Karpas-422 (cell line): ENCODE measurements at regions not wholly inside any gene's neighbourhood (a gene's known extent, or its start where the extent isn't known, plus 50 kb on each side); places are given as distances from the start of the nearest gene placed in this dataset.

Experiments used
- DNase-seq: peaks from one replicate; pipeline ENCODE4 v3.0.0-alpha.2; 2015
- H2AFZ ChIP-seq: fragments of 200-600 bp; sonication (generic); 2 replicates; pipeline ENCODE4 v1.6.1; 2014; ENCODE audit warnings: antibody characterized with exemption, low read length, mixed read lengths
- H3K27ac ChIP-seq: fragments of 200-600 bp; sonication (generic); 2 replicates; pipeline ENCODE4 v1.5.1; 2014; ENCODE audit warnings: mild to moderate bottlenecking, low read length, moderate library complexity
- H3K27me3 ChIP-seq: fragments of 200-600 bp; sonication (generic); 2 replicates; pipeline ENCODE4 v1.6.1; 2014; ENCODE audit warnings: low read length, mixed read lengths
- H3K36me3 ChIP-seq: fragments of 200-600 bp; sonication (generic); 2 replicates; pipeline ENCODE4 v1.6.1; 2014; ENCODE audit warnings: low read length, mixed read lengths; ENCODE audit not compliant: insufficient read depth
- H3K4me1 ChIP-seq: fragments of 200-600 bp; sonication (generic); 2 replicates; pipeline ENCODE4 v1.6.1; 2014; ENCODE audit warnings: mild to moderate bottlenecking, low read length, mixed read lengths
- H3K4me2 ChIP-seq: fragments of 200-600 bp; sonication (generic); 2 replicates; pipeline ENCODE4 v1.6.1; 2014; ENCODE audit warnings: low read length, low read depth, mild to moderate bottlenecking; ENCODE audit not compliant: poor library complexity, severe bottlenecking
- H3K4me3 ChIP-seq: fragments of 200-600 bp; sonication (generic); 2 replicates; pipeline ENCODE4 v1.5.1; 2014; ENCODE audit warnings: mild to moderate bottlenecking, antibody characterized with exemption, low read length, mixed read lengths
- H3K79me2 ChIP-seq: fragments of 200-600 bp; sonication (generic); 2 replicates; pipeline ENCODE4 v1.6.1; 2014; ENCODE audit warnings: mild to moderate bottlenecking, low read length, mixed read lengths
- H3K9ac ChIP-seq: fragments of 200-600 bp; sonication (generic); 2 replicates; pipeline ENCODE4 v1.6.0; 2014; ENCODE audit warnings: low read length
- H3K9me2 ChIP-seq: fragments of 200-600 bp; sonication (generic), shearing (Covaris generic); replicated peaks from 2 replicates; pipeline ENCODE4 v1.6.0; 2014; ENCODE audit warnings: mild to moderate bottlenecking, low read length, moderate library complexity; ENCODE audit not compliant: insufficient read depth
- H3K9me3 ChIP-seq: fragments of 300-700, 200-600 bp; sonication (generic); 2 replicates; pipeline ENCODE4 v1.6.1; 2014; ENCODE audit warnings: low read length, mixed read lengths
- H4K20me1 ChIP-seq: fragments of 200-600 bp; sonication (generic); 2 replicates; pipeline ENCODE4 v1.6.1; 2014; ENCODE audit warnings: mild to moderate bottlenecking, antibody characterized with exemption, low read length, low read depth; ENCODE audit not compliant: insufficient read depth

DNA sequence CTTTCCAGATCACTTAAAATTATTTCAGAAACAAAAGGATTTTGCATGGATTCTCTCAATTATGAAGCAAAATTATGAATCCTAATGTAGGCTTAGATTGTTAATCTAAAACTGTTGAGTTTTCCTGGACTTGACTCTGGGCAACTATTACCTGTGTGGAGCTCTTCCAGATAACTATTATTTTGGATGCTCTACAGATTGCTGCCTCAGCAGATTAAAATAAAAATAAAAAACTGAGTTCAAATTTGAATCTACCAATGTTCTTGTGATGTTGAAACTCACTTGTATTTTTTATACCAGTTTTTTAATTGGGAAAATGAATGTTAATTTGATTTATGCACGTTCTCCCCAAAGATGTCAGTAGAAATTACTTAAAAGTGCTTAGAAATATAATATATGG lies 120.5 kb upstream of the NAV3 start:
- H2AFZ ChIP-seq: no peak overlapping the region
- no peak overlapping the region for H3K4me3 ChIP-seq
- H4K20me1 ChIP-seq: no peaks in the 10 kb centered on the region
- no peak overlapping the region for H3K4me2 ChIP-seq
- H3K36me3 ChIP-seq: no peaks in the 10 kb centered on the region
- H3K4me1 ChIP-seq: no peaks in the 10 kb centered on the region
- no peak for DNase-seq
- no peaks in the 10 kb centered on the region for H3K9me3 ChIP-seq
- H3K27me3 ChIP-seq: no peaks in the 10 kb centered on the region
- no peak overlapping the region for H3K9ac ChIP-seq
- no peaks in the 10 kb centered on the region for H3K9me2 ChIP-seq
- H3K27ac ChIP-seq: no peak overlapping the region
- H3K79me2 ChIP-seq: no peaks in the 10 kb centered on the region

DNA sequence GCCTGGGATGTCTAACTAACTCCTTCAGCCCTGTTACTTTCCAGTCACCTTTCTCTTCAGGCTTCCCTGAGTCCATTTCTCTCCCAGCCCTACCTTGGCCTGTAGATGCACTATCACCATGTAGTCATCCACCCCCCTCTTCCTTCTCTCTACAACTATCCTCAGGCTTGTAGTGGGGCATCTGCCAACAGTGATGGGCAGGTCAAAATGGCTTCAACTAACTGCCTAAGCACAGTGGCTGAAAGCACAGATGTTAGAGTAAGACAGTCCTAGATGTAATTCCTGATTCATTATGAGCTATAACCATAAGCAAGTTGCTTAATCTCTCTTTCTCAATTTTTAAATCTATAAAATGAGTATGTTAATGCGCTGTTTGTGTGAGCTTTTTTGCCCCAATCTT lies 133.6 kb upstream of the NAV3 start:
- Histone ChIP-seq H3K4me2 (no peak overlapping the region), H3K9me2 (no peaks in the 10 kb centered on the region), H4K20me1 (no peaks in the 10 kb centered on the region), H2AFZ (no peak overlapping the region), H3K9ac (no peak overlapping the region), H3K79me2 (no peaks in the 10 kb centered on the region), H3K27me3 (no peaks in the 10 kb centered on the region), H3K9me3 (no peaks in the 10 kb centered on the region), H3K36me3 (no peaks in the 10 kb centered on the region), H3K27ac (no peak overlapping the region), H3K4me3 (no peak overlapping the region), H3K4me1 (no peaks in the 10 kb centered on the region)
- no peak for DNase-seq

DNA sequence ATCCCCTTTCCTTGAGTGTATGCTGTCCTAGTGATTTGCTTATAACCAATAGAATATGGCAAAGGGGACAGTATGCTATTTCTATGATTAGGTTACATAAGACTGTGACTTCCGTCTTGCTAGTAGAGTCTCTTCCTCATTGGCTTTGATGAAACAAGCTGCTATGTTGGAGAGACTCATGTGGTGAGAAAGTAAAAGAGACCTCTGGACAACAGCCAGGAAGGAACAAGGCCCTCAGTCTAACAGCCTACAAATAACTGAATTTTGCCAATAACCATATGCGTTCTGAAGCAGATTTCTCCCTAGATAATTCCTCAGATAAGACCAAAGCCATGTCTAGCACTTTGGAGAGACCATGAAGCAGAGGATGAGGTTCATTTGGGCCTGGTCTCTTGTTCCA lies 134.5 kb upstream of the NAV3 start:
- Histone ChIP-seq H3K4me1 (no peaks in the 10 kb centered on the region), H3K9me3 (no peaks in the 10 kb centered on the region)

DNA sequence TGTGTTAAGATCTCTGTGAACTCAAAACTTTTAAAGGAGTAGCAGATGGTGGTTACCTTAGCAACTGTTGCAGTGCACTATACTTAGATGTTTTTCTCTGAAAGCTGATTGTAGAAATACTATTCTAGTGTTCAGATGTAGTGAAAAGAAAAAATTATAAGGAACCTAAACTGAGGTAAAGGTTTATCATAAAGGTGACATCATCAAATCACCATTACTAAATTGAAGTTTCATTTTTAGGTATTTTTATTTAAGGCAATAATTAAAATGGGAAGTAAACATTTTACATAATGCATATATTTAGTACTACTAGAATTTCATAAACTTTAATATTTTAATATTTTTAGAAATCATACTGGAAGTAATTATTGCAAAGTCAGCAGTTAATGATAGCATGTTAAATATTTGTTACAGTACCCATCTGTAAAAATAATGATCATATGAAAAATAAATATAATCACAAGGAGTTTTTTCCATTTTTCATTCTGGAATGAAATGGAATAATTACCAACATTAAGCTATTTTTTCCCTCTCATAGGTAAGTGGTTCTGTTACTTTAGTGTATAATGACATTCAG lies 141.1 kb upstream of the NAV3 start:
- Histone ChIP-seq H3K79me2 (no peaks in the 10 kb centered on the region), H3K4me1 (no peaks in the 10 kb centered on the region), H3K36me3 (no peaks in the 10 kb centered on the region), H2AFZ (no peak overlapping the region), H3K9me3 (no peaks in the 10 kb centered on the region), H3K27me3 (no peaks in the 10 kb centered on the region), H3K9me2 (no peaks in the 10 kb centered on the region), H3K27ac (no peak overlapping the region), H4K20me1 (no peaks in the 10 kb centered on the region), H3K9ac (no peak overlapping the region), H3K4me3 (no peak overlapping the region), H3K4me2 (no peak overlapping the region)
- DNase-seq: no peak

More for the DNA sequence above, 134.5 kb upstream of the NAV3 start:
- H3K9me2 ChIP-seq: no peaks in the 10 kb centered on the region
- H3K79me2 ChIP-seq: no peaks in the 10 kb centered on the region
- no peaks in the 10 kb centered on the region for H3K36me3 ChIP-seq
- no peak overlapping the region for H3K27ac ChIP-seq
- H3K9ac ChIP-seq: no peak overlapping the region
- no peaks in the 10 kb centered on the region for H3K27me3 ChIP-seq
- H4K20me1 ChIP-seq: no peaks in the 10 kb centered on the region
- no peak overlapping the region for H3K4me2 ChIP-seq
- no peak overlapping the region for H3K4me3 ChIP-seq
- no peak for DNase-seq
- no peak overlapping the region for H2AFZ ChIP-seq

DNA sequence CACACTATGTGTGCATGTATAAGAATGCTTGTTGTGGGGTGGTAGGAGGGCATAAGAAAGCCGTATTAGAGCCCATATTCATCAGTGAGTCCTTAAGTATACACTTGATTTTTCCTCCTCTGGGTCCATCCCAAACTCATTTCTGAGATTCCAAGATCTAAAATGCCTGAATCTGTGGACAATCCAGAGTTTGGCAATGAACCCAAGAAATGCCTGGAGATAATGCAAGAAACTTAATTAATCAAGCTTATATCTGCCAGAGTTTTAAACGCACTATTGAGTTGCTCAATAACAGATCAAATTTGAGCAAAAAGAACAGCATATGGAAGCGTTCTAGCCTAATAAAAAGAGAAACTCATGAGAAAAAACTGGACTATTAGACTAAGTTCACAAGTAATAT lies 143.4 kb upstream of the NAV3 start:
- no peak overlapping the region for H2AFZ ChIP-seq
- H3K9me2 ChIP-seq: no peaks in the 10 kb centered on the region
- H3K27ac ChIP-seq: no peak overlapping the region
- no peaks in the 10 kb centered on the region for H3K4me1 ChIP-seq
- no peaks in the 10 kb centered on the region for H3K36me3 ChIP-seq
- H3K4me2 ChIP-seq: no peak overlapping the region
- no peak for DNase-seq
- H3K27me3 ChIP-seq: no peaks in the 10 kb centered on the region
- H3K9me3 ChIP-seq: no peaks in the 10 kb centered on the region
- no peaks in the 10 kb centered on the region for H3K79me2 ChIP-seq
- no peak overlapping the region for H3K4me3 ChIP-seq
- H3K9ac ChIP-seq: no peak overlapping the region
- H4K20me1 ChIP-seq: no peaks in the 10 kb centered on the region

DNA sequence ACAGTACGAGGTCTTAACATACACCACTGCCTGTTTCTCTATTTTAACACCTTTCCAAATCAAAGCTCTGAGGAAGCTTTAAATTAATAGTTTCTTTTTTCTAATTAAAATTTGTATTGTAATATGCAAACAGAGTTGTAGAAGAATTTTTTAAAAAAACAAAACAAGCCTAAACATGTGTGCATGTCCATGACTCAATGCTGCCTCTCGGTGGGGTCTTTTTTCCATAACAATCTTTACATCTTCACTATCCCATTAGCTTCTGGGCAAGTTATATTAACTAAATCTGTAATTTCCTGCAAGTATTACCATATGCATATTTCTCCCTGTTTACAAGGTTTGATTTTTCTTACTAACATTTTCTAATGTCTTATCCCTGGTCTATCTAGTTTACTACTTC lies 143.9 kb upstream of the NAV3 start:
- Histone ChIP-seq H3K27me3 (no peaks in the 10 kb centered on the region), H3K9me2 (no peaks in the 10 kb centered on the region), H3K36me3 (no peaks in the 10 kb centered on the region), H3K27ac (no peak overlapping the region), H2AFZ (no peak overlapping the region), H3K4me1 (no peaks in the 10 kb centered on the region), H3K9ac (no peak overlapping the region), H3K4me2 (no peak overlapping the region), H3K79me2 (no peaks in the 10 kb centered on the region), H3K9me3 (no peaks in the 10 kb centered on the region), H3K4me3 (no peak overlapping the region), H4K20me1 (no peaks in the 10 kb centered on the region)
- DNase-seq: no peak

DNA sequence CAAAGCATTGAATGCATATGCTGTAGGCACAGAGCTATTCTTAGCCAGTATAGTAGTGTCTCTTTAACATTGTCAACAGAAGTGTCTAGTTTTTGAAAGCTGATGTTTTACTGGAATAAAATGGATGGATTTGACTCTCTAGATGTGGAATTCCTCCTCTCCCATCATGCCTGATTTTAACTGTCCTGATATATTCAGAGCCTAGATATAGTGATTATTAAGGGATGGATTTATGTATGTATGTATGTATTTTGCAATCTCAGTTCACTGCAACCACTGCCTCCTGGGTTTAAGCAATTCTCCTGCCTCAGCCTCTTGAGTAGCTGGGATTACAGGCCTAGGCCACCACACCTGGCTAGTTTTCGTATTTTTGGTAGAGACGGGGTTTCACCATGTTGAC lies 144.8 kb upstream of the NAV3 start:
- Histone ChIP-seq H3K36me3 (no peaks in the 10 kb centered on the region), H3K4me3 (no peak overlapping the region), H3K79me2 (no peaks in the 10 kb centered on the region), H4K20me1 (no peaks in the 10 kb centered on the region), H3K9ac (no peak overlapping the region), H3K4me1 (no peaks in the 10 kb centered on the region), H3K9me3 (no peaks in the 10 kb centered on the region), H2AFZ (no peak overlapping the region), H3K4me2 (no peak overlapping the region), H3K9me2 (no peaks in the 10 kb centered on the region), H3K27me3 (no peaks in the 10 kb centered on the region), H3K27ac (no peak overlapping the region)
- DNase-seq: no peak

DNA sequence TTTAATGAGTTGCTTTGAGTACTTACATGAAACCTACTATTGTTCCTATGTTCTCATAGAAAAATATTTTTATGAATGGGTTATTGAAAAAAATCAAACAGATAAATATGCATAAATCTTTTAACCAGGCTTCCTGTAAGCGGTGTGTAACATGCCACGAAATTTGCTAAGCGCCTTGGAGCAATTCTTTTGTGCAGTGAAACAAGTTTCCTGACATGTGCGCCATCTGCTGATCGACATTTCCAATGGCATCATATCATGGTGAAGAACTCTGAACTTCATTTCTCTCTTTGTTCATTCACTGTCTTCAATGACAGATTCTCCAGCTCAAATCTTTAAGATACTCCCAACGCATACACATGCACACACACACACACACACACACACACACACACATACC lies 145.6 kb upstream of the NAV3 start:
- Histone ChIP-seq H3K4me1 (no peaks in the 10 kb centered on the region), H3K9ac (no peak overlapping the region), H3K27ac (no peak overlapping the region), H3K9me2 (no peaks in the 10 kb centered on the region), H3K4me2 (no peak overlapping the region), H4K20me1 (no peaks in the 10 kb centered on the region), H2AFZ (no peak overlapping the region), H3K79me2 (no peaks in the 10 kb centered on the region), H3K27me3 (no peaks in the 10 kb centered on the region), H3K4me3 (no peak overlapping the region), H3K9me3 (no peaks in the 10 kb centered on the region), H3K36me3 (no peaks in the 10 kb centered on the region)
- peak; percentile 76 for DNase-seq

DNA sequence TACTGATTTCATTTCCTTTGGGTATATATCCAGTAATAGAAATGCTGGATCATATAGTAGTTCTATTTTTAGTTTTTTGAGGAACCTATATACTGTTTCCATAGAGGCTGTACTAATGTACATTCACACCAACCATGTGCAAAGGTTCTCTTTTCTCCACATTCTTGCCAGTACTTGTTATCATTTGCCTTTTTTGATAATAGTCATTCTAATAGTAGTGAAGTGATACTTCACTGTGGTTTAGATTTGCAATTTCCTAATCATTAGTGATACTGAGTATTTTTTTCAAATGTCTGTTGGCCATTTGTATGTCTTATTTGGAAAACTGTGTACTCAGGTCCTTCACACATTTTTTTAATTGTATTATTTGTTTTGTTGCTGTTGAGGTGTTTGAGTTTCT lies 148.2 kb upstream of the NAV3 start:
- Histone ChIP-seq H3K79me2 (no peaks in the 10 kb centered on the region), H3K27ac (no peak overlapping the region), H3K27me3 (no peaks in the 10 kb centered on the region), H4K20me1 (no peaks in the 10 kb centered on the region), H3K9me3 (no peaks in the 10 kb centered on the region), H3K4me1 (no peaks in the 10 kb centered on the region), H3K4me3 (no peak overlapping the region), H2AFZ (no peak overlapping the region), H3K4me2 (no peak overlapping the region), H3K36me3 (no peaks in the 10 kb centered on the region), H3K9ac (no peak overlapping the region), H3K9me2 (no peaks in the 10 kb centered on the region)
- no peak for DNase-seq
